Omental fat pad (tissue), 3 donors: ENCODE measurements at regions not wholly inside any gene's neighbourhood (a gene's known extent, or its start where the extent isn't known, plus 50 kb on each side); places are given as distances from the start of the nearest gene placed in this dataset.

Experiments used
- ATAC-seq: fragments of 150-250 bp; one replicate; pipeline ENCODE4 v1.9.1; 2016; ENCODE audit warnings: mild to moderate bottlenecking, moderate library complexity; ENCODE audit not compliant: low FRiP score
- DNase-seq: peaks from one replicate; pipeline ENCODE4 v3.0.0-alpha.2; 2019; ENCODE audit warnings: low spot score
- TF ChIP-seq, protein P1 (sequence below), 3 donors: fragments of 450-650 bp; IDR thresholded peaks; one replicate each; pipeline ENCODE4 v1.5.1; 2016 to 2017; ENCODE audit warnings: antibody characterized with exemption in 3 of 3, mild to moderate bottlenecking in 3 of 3, moderate library complexity in 2 of 3

DNA sequence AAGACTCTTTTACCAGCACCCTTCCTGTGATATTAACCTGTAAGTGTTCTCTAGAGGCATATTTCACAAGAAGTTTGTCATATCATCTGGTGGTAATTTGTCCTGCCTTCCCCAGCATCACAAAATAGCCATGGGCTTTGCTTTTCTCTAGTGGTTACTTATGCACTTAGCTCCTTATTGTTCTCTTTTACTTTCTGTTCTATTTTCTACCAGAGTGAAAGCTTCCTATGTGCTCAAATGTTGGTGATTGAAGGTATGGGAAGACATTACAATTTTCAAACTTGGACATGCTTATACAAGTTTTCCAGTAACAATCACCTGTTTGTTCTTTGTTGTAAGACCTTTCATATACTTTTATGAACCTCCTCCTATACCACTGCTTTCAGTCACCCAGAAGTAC, 87.0 kb upstream of the KCNH7 start:
- ATAC-seq (no peak), DNase-seq (no peak)
- TF ChIP-seq, protein P1, sequence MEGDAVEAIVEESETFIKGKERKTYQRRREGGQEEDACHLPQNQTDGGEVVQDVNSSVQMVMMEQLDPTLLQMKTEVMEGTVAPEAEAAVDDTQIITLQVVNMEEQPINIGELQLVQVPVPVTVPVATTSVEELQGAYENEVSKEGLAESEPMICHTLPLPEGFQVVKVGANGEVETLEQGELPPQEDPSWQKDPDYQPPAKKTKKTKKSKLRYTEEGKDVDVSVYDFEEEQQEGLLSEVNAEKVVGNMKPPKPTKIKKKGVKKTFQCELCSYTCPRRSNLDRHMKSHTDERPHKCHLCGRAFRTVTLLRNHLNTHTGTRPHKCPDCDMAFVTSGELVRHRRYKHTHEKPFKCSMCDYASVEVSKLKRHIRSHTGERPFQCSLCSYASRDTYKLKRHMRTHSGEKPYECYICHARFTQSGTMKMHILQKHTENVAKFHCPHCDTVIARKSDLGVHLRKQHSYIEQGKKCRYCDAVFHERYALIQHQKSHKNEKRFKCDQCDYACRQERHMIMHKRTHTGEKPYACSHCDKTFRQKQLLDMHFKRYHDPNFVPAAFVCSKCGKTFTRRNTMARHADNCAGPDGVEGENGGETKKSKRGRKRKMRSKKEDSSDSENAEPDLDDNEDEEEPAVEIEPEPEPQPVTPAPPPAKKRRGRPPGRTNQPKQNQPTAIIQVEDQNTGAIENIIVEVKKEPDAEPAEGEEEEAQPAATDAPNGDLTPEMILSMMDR (IDR thresholded peaks at IDR 0.05) = no peak

GRCh38 chr2:162919111-162919510, 80.5 kb upstream of the KCNH7 start:
- no peak for ATAC-seq
- TF ChIP-seq, protein P1 (IDR thresholded peaks at IDR 0.05) = no peak
- DNase-seq = no peak

- TF ChIP-seq, protein P1 (IDR thresholded peaks at IDR 0.05) = no peak
- ATAC-seq = no peak
- no peak for DNase-seq
Observed at GRCh38 chr2:162917626-162918025, 79.1 kb upstream of the KCNH7 start.

- DNase-seq = no peak
- no peak for ATAC-seq
- TF ChIP-seq, protein P1 (IDR thresholded peaks at IDR 0.05) = no peak
Observed at GRCh38 chr2:162916286-162916801, 77.8 kb upstream of the KCNH7 start.

DNA sequence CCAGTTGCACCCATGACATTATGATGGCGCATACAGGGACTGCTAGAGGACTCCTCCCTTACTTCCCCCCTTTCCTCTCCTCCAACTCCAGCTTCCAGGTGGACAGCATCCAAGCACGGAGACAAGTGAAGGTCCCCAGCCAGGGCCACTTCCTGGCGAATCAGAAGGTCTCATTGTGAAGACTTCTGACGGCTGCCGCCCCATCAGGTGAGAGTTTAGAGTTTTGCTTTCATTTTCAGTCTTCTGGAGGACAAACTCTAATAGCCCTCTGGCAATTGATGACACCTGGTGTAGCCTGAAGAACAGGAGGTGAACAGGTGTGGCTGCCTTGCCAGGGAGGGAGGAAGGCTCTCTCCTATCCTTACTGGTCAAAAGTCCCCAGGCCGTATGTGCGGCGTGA, 77.3 kb upstream of the KCNH7 start:
- TF ChIP-seq, protein P1 (IDR thresholded peaks at IDR 0.05) = no peak
- DNase-seq = no peak
- no peak for ATAC-seq

GRCh38 chr2:162914161-162914560, 75.6 kb upstream of the KCNH7 start:
- no peak for ATAC-seq

DNA sequence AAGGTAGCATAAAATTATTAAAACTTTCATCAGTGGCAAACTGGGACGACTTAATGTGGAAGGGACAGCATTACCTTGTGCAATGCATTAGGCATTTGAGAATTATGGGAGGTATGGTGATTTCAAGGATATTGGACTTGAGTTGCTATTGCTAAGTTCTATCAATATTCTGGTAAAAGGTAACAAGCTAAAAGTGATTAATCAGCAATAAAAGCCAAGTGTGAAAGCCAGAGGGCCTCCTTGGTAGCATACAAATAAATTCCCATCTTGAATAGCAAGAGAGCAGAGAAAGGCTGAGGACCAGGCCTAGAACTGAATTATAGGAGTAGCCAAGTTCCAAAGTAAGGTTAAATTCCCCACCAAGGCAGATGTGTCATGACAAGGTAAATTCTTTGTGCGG, 74.2 kb upstream of the KCNH7 start:
- DNase-seq (no peak), ATAC-seq (no peak)
- TF ChIP-seq, protein P1 (IDR thresholded peaks at IDR 0.05) = no peak

More at GRCh38 chr2:162914161-162914560, 75.6 kb upstream of the KCNH7 start:
- DNase-seq = no peak
- TF ChIP-seq, protein P1 (IDR thresholded peaks at IDR 0.05) = no peak
